Fibroblast of villous mesenchyme (primary cell): ENCODE measurements at regions not wholly inside any gene's neighbourhood (a gene's known extent, or its start where the extent isn't known, plus 50 kb on each side); places are given as distances from the start of the nearest gene placed in this dataset.
"Not testable (repeated sequence)": the region's sequence is repeated elsewhere in the genome, so short reads cannot be mapped to it uniquely, and the experiment has no call there.

Experiments used
- DNase-seq: peaks from one replicate; pipeline ENCODE4 v3.0.0-alpha.2; 2010; ENCODE audit warnings: low read depth
- H3K4me3 ChIP-seq: 2 replicates; pipeline ENCODE4 v1.5.1; 2011; ENCODE audit warnings: low read depth, mild to moderate bottlenecking, low read length
- TF ChIP-seq, protein P1 (sequence below): IDR thresholded peaks from 2 replicates; pipeline ENCODE4 v1.5.1; 2012; ENCODE audit warnings: low read depth, mild to moderate bottlenecking, low read length; ENCODE audit not compliant: insufficient read depth

GRCh38 chr4:54840430-54840829, 182.7 kb downstream of the KIT start:
- no peak for DNase-seq

DNA sequence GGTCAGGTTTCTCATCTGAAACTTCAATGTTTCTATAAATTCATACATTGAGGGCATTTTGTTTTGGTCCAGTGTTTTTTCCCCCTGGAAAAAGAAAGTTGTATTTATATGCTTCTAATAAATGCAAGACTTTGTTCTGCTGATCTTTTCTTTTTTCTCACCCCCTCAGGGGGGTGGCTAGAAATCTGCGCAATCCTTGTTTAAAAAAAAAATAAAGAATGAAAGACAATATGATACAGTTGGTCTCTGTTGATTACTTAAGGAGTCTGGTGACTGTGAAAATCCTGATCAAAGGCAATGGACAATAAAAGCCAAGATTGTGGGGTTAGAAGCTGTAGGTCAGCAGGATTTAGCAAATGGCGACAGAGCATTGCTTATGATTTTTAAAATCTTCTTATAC, 180.5 kb downstream of the KIT start:
- TF ChIP-seq, protein P1, sequence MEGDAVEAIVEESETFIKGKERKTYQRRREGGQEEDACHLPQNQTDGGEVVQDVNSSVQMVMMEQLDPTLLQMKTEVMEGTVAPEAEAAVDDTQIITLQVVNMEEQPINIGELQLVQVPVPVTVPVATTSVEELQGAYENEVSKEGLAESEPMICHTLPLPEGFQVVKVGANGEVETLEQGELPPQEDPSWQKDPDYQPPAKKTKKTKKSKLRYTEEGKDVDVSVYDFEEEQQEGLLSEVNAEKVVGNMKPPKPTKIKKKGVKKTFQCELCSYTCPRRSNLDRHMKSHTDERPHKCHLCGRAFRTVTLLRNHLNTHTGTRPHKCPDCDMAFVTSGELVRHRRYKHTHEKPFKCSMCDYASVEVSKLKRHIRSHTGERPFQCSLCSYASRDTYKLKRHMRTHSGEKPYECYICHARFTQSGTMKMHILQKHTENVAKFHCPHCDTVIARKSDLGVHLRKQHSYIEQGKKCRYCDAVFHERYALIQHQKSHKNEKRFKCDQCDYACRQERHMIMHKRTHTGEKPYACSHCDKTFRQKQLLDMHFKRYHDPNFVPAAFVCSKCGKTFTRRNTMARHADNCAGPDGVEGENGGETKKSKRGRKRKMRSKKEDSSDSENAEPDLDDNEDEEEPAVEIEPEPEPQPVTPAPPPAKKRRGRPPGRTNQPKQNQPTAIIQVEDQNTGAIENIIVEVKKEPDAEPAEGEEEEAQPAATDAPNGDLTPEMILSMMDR = no peak
- no peak overlapping the region for H3K4me3 ChIP-seq
- DNase-seq = no peak

More at GRCh38 chr4:54840430-54840829, 182.7 kb downstream of the KIT start:
- TF ChIP-seq, protein P1 = peak; percentile 5
- H3K4me3 ChIP-seq = no peak overlapping the region

DNA sequence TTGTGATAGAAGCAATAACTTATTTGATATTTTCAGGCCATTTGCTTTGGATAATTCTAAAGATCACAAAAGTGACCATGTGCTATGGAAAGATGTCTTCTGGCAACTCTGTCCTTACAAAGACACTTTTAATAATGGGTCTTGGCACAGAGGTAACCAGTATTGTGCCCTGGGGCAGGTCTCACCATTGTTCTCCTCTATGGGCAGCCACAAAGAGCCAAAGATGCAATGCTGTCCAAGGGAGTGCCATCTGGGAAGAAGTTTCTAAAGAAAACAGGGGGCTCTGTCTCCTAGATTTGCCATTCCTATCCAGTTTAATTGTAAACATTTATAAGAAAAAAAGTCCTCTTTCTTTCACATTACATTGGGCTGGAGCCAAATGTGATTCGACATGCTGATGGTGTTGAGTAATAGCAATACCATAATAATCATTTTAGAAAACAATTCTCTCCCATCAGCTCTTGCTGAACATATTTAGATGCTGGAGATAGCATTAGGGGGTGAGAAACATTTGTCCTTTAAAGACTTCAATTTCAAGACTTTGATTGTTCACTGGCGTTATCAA, 179.9 kb downstream of the KIT start:
- DNase-seq = no peak
- TF ChIP-seq, protein P1 = no peak
- H3K4me3 ChIP-seq = no peak overlapping the region

DNA sequence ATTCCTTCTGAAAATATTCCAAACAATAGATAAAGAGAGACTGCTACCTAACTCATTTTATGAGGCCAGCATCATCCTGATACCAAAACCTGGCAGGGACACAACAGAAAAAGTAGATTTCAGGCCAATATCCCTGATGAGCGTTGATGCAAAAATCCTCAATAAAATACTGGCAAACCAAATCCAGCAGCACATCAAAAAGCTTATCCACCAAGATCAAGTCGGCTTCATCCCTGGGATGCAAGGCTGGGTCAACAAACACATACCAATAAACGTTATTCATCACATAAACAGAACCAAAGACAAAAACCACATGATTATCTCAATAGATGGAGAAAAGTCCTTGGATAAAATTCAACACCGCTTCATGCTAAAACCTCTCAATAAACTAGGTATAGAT, 170.6 kb downstream of the KIT start:
- DNase-seq, H3K4me3 ChIP-seq: not testable (repeated sequence)

- no peak for DNase-seq
- TF ChIP-seq, protein P1 = no peak
- no peak overlapping the region for H3K4me3 ChIP-seq
Observed at GRCh38 chr4:54823616-54824015, 165.9 kb downstream of the KIT start.

DNA sequence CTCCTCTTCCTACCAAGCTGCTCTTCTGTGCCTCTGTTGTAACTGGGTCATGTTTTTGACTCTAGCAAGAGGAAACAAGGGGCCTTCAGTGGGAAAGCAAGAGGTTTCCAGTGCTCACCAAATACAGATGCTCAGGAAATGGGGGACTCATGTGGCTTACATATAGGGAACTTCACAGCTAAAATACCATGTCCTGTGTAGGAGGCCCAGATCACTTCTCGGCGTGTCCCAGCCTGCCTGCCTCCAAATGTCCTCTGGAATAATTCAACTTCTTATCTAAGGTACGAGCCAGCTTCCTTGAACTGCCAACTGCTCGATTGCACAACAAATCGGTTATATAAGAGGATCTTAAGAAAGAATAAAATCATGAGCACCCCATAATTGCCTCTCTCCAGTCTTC, 161.3 kb downstream of the KIT start:
- no peak for DNase-seq
- TF ChIP-seq, protein P1 = no peak
- no peak overlapping the region for H3K4me3 ChIP-seq

- TF ChIP-seq, protein P1 = no peak
- no peak for DNase-seq
- H3K4me3 ChIP-seq = no peak overlapping the region
Observed at GRCh38 chr4:54818481-54818880, 160.7 kb downstream of the KIT start.
